SK-N-DZ (cell line): ENCODE measurements at regions not wholly inside any gene's neighbourhood (a gene's known extent, or its start where the extent isn't known, plus 50 kb on each side); places are given as distances from the start of the nearest gene placed in this dataset.
"Not testable (repeated sequence)": the region's sequence is repeated elsewhere in the genome, so short reads cannot be mapped to it uniquely, and the experiment has no call there.

Experiments used
- DNase-seq: peaks from one replicate; pipeline ENCODE4 v3.0.0-alpha.2; 2015; ENCODE audit warnings: low spot score

DNA sequence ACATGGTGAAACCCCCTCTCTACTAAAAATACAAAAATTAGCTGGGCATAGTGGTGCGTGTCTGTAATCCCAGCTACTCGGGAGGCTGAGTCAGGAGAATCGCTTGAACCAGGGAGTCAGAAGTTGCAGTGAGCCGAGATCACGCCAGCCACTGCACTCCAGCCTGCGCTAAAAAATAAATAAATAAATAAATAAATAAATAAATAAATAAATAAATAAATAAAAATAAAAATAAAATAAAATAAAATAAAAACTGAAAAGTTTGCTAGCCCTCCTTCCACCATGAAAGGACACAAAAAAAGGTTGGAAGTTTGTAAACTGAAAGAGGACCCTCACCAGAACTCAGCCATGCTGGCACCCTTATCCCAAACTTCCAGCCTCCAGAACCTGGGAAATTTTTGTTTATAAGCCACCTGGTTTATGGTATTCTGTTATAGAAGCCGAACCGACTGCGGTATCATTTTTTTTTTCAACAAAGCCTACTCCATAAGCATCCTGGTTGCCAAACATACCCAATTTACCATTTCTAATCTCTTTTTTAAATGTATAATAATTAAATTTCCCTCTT is 448.2 kb downstream of the SEMA3D start:
- no peak for DNase-seq

DNA sequence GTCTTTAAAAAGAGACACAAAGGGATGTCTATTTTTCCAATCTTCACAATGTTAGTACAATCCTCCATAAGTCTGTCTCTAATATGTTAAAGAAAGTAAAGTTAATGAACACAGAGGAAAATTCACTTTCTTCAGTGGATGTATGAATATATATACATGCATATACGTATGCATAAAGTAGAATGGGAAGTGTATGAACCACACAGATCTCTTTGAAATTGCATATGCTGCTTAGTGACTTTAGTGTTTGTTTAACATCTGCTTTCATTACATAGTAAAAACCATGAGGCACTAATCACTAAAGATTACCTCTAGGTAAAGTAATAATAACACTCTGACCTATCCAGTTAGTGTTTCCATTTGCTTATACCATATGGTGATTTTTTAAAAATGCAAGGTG is 451.2 kb downstream of the SEMA3D start:
- no peak for DNase-seq

DNA sequence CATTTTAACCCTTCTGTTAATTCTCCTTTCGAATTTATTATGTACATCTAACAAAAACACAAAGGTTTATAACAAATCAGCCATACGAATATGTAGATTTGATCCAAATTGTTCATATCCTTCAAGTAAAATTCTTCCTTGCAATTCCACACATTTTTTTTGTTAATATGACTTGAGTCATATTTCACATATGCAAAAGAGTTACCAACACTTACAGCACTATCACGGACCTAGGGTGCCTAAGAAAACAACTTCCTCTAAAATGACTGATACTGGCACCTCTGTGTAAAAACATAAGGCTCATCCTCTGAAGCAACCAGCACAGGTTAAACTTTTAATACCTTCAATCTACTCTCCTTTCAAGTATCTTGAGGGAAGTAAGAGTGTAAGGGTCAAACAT is 451.8 kb downstream of the SEMA3D start:
- no peak for DNase-seq

DNA sequence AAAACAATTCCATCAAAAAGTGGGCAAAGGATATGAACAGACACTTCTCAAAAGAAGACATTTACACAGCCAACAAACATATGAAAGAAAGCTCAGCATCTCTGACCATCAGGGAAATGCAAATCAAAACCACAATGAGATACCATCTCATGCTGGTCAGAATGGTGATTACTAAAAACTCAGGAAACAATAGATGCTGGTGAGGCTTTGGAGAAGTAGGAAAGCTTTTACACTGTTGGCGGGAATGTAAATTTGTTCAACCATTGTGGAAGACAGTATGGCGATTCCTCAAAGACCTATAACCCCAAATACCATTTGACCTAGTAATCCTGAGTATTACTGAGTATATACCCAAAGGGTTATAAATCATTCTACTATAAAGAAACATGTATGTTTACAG is 452.9 kb downstream of the SEMA3D start:
- DNase-seq, result not testable (repeated sequence)

DNA sequence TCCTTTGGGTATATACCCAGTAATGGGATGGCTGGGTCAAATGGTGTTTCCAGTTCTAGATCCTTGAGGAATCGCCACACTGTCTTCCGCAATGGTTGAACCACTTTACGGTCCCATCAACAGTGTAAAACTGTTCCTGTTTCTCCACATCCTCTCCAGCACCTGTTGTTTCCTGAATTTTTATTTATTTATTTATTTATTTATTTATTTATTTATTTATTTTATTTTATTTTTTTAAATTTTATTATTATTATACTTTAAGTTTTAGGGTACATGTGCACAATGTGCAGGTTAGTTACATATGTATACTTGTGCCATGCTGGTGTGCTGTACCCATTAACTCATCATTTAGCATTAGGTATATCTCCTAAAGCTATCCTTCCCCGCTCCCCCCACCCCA is 456.0 kb downstream of the SEMA3D start:
- DNase-seq, result not testable (repeated sequence)

DNA sequence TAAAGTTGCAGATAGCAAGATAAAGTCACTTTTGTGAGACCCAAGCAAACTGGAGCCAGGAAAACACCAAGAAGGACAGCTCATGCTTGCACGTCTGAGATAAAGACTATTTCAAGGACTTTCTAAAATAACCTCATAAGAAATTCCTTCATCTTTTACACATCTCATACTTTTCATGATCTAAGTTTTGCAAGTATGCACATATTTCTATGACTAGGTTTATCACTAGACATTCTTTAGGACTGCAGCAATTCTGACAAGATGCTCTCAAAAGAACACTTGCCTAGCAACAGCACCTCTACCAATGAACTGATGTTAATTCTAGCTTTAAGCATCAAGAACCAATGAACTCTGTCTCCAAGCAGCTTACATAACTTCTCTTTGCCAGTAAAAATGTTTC is 457.6 kb downstream of the SEMA3D start:
- no peak for DNase-seq

DNA sequence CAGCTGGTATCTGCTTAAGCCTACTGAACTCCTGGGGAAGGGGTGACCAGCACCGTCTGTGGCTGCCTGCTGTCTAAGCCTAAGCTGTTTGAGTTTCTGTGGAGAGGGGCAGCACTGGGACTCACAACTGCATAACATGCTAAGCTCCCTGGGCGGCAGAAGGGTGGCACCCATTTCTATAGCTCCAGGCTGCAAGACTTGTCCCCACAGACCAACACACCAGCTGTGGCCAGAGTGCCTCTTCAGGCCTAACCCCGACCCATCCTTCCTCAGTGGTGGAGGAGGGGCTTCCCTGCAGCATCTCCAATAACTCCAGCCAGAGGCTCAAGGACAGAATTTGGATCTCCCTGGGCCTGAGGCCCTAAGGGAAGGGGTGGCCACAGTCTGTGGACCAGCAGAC is 464.1 kb downstream of the SEMA3D start:
- DNase-seq, result no peak

DNA sequence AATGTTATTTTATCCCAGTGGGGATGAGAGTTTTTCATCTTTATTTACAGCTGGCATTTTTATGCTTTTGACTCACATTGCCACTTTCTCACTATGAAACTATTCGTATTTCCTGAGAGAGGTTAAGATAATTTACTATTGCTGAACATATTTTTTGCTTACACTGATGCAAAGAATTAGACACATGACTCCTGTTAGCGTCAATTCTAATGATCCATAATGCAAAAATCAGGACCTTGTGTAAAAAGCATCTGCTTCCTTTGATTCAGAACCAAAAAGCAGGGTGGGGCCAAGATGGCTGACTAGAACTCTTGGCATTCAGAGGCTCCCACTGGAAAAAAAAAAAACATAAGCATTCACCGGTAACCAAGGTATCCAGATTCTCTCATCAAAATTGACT is 464.8 kb downstream of the SEMA3D start:
- no peak for DNase-seq

DNA sequence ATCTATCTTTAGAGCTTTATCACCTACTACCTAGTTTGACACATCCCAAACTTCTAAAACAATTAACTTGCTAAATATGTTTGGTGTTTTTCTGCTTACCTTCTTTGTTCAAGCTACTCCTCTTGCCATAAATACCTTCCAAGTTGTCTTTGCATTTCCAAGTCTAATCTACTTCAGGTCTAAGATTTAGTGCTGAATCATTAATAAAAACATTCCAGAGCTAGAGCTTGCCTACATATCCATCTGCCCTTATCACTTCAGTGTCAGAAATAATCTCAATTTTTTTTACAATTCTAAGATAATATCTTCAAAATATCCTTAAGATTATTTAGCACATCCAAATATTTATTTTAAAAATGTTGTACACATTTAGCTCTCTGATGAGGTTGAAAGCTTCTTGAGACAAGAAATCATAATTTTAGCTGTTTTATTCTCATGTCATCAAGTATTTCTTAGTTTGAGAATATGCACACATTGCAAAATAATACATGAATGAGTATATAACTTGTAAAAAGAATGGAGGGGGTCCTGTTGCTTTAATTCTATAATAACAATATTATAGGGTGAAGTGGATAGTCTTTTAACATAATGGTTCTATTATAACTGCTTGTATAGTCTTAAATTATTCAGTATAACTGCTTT is 466.3 kb downstream of the SEMA3D start:
- DNase-seq, result no peak

DNA sequence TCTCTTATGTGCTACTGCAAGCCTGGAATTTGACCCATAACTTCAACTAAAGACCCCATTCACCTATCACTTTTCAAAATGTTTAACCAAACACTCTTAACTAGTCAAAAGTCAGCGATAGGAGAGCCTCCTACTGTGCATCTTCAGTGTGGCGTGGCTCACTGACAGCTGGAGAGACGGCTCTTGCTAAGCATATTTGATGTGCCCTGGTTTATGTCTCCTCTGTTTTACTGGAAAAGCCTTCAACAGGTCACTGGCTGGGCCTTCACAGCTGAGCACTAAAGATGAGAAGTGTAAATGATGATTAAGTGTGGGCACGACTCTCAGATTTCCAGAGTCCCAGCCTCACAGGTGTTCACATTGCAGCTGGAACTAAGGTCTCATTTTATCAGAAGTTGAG is 472.1 kb downstream of the SEMA3D start:
- peak; percentile 82 for DNase-seq

DNA sequence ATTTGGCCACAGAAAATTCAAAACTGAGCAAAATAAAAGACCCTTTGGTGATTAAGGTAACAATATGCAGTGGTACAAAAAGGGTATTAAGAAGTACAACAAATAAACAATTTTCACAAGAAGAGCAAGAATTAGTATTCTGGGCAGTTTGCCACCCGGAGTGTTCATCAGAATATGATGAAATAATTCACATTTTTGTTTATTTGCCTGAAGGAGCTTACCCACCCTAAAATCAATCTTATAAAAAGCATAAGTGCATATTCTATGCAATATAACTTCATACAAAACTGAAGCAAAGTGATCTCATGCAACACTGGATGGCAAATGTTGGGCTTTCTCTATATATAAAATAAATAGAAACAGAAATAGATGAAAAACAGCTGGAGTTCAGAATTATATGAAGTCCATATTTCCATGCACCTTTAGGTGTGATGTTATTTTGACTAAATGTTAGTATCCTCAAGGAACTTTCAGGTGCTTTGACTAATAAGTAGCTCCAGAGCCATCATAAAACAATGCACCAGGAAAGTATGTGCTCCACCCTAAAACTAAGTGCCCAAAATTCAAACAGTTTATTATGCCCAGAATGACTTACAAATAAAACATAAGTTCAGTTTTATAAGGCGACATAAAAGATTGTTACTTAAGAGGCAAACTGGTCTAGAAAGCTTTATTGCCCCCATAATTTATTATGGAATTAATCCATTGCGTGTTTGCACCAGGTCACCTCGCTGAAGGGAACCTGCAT is 474.3 kb downstream of the SEMA3D start:
- DNase-seq, result no peak

DNA sequence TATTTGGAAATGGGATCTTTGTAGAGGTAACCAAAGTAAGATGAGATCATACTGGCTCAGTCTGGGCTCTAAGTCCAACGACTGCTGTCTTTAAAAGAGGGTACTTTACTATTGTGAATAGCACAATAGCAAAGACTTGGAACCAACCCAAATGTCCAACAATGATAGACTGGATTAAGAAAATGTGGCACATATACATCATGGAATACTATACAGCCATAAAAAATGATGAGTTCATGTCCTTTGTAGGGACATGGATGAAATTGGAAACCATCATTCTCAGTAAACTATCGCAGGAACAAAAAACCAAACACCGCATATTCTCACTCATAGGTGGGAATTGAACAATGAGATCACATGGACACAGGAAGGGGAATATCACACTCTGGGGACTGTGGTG is 476.3 kb downstream of the SEMA3D start:
- not testable (repeated sequence) for DNase-seq

DNA sequence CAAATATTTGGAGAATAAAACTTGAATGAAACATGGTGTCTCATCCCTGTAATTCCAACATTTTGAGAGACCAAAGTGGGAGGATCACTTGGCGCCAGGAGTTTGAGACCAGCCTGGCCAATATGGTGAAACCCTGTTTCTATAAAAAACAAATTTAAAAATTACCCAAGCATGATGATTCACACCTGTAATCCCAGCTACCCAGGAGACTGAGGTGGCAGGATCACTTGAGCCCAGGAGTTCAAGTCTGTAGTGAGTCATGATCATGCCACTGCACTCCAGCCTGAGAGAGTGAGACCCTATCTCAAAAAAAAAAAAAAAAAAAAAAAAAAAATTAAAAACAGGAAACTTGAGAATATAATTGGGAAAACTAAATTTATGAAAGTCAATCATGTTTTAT is 481.1 kb downstream of the SEMA3D start:
- DNase-seq, result no peak

DNA sequence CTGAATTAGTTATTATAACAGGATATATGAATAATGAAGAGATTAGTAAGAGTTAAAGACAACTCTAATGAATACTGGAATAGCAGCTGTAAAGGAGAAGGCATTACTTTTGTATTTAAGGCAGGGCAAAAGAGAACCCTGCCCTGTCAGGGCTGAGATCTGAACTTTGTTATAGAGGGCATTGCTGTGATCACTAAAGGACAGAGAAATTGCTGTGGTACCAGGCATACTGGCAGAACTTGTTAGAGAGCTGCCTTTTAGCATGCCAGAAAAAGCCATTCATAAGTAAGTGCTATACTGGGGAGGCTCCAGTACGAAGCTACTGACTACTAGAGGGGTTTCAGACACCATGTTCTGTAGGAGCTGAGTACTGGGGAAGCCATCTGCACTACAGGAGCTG is 481.8 kb downstream of the SEMA3D start:
- no peak for DNase-seq

DNA sequence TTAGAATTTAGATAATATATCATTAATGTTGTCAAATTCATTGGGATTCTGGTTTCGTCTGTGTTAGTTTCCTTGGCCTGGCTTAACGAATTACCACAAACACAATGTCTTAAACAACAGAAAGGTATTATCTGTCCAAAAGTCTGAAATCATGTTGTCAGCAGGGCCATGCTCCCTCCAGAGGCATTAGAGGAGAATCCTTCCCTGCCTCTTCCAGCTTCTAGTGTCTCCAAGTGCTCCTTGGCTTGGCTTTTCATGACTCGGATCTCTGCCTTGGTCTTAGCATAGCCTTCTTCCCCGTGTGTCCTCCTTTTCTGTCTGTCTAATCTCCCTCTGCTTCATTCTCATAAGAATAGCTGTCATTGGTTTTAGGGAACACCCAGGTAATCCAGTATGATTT is 482.5 kb downstream of the SEMA3D start:
- peak; percentile 30 for DNase-seq

DNA sequence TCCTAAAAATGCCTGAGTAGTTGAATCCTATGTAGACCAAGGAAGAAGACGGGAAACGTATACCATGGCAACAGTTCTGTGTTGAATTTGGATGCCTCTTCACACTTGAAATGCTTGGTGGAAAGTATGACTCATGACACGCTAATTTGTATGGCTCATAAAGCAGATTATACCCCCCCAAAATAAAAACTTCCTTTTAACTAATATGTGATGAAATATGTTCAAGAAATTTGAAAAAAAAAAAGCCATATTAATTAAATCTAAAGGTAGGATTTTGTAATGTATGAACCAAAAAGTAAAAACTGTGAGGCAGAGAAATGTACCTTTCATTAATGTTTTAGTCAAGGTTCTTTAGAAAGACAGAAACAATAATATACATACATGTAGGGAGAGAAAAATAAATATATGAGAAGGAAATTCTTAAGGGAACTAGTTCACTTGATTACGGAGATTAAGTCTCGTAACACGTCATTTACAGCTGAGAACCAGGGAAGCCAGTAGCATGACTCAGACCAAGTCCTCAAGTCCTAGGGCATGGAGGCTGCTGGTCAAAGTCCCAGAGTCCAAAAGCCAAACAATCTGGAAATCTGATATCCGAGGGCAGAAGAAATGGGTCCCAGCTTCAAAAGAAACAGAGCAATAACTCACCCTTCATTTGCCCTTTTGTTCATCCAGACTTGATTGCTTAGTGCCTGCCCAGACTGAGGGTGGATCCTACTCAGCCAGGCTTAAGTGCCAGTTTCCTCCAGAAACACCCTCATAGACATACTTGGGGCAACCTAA is 485.1 kb downstream of the SEMA3D start:
- no peak for DNase-seq

DNA sequence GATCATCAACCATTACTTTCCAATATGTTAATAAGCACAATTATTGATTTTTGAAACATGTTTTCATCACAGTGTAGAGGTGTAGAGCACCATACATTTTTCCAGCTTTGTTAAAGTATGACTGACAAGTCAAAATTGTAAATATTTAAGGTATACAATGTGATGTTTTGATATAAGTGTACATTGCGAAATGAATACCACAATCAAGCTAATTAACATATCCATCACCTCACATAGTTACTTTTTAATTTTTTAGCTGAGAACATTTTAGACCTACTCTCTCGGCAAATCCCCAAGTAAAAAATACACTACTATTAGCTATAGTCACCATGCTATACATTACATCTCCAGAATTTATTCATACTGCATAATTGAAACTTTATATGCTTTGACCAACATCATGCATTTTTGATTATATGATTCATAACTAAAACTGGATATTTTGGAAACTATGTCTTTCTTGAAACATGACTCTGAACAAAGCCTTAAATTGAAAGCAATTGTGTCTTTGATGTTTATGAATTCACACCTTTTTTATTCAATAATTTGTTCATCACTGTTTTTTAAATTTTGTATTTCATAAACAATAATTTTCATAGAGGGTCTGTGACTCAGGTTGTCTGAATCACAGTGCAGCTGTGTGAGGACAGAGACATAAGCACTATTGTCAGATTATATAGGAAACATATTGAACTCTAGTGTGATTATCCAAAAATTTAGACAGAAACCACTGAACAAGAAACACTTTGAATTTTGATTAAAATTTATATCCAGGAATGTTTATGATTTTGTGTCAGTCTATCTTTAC is 486.1 kb downstream of the SEMA3D start:
- DNase-seq, result no peak

DNA sequence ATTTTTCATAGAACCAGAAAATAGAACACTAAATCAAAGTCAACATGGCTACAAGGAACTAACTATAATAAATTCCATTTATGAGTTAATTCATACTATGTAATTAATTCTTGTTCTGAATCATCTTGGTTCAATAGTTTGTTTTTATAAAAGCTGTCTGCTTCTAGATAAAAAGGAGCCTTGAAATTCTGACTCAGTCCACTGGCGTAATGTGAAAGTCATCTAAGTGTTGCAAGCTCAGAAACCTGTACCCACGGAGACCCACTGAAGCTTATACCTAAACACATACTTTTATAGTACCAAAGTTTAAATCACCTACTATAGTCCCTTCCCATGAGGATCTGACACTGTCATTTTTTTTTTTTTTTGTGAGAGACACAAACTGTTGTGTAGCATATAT is 489.4 kb downstream of the SEMA3D start:
- no peak for DNase-seq

DNA sequence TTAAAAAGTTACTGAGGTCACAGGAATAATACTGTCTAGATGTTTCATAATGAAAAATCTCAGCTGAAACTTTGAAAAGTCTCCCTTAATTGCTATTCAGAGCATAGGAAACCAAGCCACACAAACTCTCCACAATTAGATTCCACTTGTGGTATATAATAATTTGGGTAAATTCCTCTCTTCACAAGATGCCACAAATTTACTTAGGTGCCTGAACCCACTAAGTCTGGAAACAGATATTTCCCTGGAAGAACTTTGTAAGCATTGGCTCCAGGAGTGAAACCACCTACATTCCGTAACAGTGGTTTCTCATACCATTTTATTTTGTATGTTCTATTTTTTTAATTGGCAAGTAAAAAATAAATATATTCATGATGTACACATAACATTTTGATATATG is 493.4 kb downstream of the SEMA3D start:
- DNase-seq, result no peak

DNA sequence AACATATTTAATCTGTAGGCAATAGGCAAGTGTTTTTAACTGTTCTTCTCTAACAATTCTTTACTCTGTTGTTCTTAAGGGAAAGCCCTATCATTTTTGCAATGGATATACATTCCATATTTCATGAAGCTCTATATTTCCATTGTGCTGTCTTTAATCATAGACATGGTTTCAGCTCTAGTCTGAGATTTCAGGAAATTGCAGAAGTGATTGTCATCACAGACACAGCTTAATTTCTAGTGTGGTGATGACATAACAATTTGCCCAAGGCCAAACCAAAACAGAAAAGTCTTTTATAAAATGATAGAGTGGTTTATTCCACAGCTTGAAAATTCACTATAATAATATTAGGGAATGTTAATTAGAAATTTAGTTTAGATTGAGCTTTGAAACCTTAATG is 494.1 kb upstream of the SEMA3A start:
- DNase-seq, result no peak

DNA sequence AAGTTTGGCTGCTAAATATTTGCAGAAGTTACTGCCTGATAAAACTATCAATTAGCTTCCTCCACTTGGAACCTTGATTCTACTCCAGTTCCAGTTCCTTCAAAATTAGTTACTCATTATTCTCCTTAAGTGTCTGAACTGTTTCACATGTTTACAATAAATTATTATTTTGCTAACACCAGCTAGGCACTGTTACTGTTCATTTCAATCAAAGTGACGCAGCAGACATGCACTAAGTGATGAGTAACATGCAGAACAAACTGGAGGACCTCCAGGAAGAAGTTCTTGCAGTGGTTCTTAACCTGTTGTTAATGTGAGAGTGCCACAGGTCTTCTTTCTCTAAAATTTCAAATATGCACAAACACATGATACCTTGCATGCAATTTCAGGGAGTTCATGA is 491.8 kb upstream of the SEMA3A start:
- no peak for DNase-seq
